ENCODE measurements at regions not wholly inside any gene's neighbourhood (a gene's known extent, or its start where the extent isn't known, plus 50 kb on each side); places are given as distances from the start of the nearest gene placed in this dataset.
"Not testable (repeated sequence)": the region's sequence is repeated elsewhere in the genome, so short reads cannot be mapped to it uniquely, and the experiment has no call there.

DNA sequence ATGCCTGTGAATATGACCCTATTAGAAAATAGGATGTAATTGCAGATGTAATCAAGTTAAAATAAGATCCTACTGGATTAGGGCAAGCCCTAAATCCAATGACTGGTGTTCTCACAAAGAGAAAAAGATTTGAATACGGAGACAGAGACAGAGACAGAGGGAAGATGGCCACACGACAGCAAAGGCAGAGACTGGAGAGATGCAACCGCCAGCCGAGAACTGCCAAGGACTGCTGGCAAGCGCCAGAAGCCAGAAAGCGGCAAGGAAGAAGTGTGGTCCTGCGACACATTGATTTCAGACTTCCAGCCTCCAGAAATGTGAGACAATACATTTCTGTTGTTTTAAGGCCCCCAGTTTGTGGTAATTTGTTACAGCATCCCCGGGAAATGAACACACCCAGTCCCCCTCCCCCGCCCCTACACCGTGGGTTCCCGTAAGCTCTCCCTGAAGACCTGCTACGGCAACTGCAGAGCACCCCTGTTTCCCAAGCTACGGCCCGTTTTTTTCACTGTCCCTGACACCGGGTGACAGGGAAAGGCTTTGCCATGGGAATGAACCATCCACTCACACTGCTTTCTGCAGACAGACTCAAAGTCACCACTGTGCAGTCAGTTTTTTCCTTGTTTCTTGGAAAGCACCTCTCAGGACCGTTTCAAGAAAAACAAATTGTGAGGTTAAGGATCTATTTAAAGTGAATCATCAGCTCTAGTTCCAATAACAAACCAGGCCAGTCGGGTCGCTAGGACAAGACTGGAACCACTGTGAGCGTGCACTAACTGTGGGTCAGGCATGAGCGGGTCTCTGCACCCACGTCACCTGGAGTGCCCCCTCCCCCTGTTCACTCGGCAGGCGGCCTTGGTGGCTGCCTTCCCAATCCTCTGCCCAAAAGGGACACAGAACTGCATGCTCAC lies 199.2 kb upstream of the IRF2BP2 start:
- DNase-seq (ENCODE audit: extremely low read depth in 1 of 2, low read depth in 1 of 2) = not testable (repeated sequence)

DNA sequence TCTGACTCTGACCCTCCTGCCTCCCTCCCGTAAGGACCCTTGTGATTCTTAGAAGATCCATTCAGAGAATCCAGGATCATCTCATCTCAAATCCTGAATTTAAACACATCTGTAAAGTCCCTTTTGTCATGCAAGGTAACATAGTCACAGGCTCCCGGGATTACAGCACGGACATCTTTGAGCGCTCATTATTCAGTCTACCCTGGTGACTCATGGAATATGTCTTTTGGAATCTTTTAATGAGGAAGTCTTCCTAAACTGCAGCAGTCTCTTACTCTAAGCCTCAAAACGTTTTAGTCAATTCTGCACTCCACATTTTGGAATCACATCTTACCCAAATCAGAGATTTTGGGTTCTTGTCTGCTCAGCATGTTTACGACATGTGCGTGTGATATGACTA lies 198.5 kb upstream of the IRF2BP2 start:
- DNase-seq (ENCODE audit: extremely low read depth in 1 of 2, low read depth in 1 of 2) = not testable (repeated sequence)

DNA sequence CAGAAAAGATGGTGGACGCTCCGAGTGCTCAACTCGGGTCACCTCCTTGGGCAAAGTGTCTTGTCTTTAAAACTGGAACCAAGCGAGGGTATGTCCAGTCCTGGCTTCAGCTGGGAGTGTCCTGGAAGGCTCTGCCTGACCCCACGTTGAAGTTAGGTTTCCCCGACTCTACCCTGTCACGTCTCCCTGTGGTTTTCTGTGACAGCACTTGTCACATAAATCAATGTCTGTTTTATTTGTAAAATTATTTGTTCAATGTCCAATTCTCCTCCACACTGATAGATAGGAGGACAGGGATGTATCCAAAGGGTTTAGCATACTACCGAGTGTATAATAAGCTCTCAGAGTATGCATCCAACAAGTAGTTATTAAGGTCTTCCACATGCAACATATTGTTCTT lies 197.7 kb upstream of the IRF2BP2 start:
- not testable (repeated sequence) for DNase-seq (ENCODE audit: extremely low read depth in 1 of 2, low read depth in 1 of 2)

DNA sequence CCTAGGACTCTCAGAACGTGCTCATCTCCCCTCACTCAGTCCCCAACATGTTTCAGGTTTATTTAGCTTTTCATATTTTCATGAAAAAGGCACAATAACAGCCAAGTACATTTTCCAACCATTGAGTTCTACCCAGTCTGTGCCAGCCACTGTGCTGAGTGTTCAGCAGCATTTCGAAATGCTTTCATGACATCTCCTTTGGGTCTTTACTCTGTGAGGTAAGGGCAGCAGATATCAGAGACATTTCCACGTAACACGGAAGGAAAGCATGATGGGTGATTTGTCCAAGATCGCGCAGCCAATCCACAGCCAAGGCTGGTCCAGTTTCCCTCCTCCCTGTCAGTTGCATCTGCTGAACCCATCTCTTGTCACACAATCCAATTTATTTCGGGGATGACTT lies 192.6 kb upstream of the IRF2BP2 start:
- not testable (repeated sequence) for DNase-seq (ENCODE audit: extremely low read depth in 1 of 2, low read depth in 1 of 2)

DNA sequence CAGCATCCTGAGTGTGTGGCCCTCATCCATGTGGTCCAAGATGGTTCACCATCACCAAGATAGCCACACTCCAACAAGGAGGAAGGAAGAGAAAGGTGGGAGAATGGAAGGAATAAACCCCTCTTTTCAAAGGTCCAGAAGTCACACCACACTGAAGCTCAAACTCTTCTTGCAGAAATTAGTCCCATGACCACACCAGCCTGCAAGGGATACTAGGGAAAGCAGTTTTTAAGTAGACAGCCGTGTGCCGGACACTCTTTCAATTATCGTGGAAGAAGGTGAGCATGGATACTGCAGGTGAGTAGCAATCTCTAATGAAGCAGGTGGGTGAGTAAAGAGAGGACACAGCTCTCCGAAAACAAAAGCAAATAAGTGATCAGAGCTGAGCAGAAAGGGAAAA lies 191.7 kb upstream of the IRF2BP2 start:
- not testable (repeated sequence) for DNase-seq (ENCODE audit: extremely low read depth in 1 of 2, low read depth in 1 of 2)

DNA sequence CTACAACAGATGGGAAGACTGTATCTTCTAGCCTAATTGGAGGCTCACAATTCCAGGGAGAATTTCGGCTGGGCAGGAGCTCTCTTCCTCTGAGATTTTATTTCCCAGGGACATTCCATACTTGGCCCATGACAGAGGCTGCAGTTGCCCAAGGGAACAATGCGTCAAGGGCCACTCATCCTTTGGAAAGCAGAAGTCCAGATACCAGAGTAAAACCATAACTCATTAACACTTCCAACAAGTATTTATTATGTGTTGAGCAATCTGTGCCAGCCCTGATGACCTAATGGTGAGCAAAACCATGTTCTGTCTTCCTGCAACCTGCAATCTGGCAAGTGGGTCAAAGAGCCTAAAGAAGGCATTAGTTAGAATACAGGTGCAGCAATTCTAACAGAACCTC lies 191.2 kb upstream of the IRF2BP2 start:
- not testable (repeated sequence) for DNase-seq (ENCODE audit: extremely low read depth in 1 of 2, low read depth in 1 of 2)

DNA sequence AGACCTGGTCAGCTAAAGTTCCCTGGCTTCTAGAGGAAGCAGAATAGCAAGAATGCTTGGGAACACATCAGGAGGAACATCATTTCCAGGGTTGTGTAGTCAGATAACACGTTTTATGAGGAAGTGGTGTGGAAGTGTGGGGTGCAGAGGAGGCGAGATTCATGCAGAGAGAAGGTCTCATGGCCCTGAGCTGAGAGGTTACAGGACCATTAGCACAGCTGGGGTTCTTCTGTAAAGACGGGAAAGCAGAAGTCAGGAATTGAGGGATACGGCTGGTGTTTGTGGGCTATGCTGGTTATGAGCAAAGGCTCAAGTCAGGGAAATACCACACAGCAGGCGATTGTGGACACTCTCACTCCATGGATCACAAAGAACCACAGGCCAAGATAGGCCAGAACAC lies 190.6 kb upstream of the IRF2BP2 start:
- not testable (repeated sequence) for DNase-seq (ENCODE audit: extremely low read depth in 1 of 2, low read depth in 1 of 2)

DNA sequence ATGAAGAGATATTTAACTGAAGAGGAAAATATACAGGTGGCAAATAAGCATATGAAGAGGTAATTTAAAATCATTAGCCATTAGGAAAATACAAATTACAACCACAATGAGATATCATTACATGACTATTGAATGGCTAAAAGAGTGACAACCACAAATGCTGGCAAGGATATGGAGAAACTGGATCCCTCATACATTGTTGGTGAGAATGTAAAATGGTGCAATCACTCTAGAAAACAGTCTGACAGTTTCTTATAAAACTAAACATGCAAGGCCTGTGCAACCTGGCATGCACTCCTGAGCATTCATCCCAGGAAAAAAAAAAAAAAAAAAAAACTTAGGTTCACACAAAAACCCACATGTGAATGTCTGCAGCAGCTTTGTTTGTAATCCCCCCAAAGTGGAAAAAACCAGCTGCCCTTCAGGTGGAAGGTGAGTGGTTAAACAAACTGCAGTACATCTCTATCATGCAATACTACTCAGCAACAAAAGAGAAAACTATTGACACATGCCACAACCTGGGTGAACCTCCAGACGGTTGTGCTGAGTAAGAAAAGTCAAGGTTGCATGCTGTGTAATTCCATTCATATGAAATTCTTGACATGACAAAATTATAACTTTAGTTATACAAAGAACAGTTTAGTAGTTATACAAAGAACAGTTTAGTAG lies 189.2 kb upstream of the IRF2BP2 start:
- DNase-seq (ENCODE audit: extremely low read depth in 1 of 2, low read depth in 1 of 2) = not testable (repeated sequence)

DNA sequence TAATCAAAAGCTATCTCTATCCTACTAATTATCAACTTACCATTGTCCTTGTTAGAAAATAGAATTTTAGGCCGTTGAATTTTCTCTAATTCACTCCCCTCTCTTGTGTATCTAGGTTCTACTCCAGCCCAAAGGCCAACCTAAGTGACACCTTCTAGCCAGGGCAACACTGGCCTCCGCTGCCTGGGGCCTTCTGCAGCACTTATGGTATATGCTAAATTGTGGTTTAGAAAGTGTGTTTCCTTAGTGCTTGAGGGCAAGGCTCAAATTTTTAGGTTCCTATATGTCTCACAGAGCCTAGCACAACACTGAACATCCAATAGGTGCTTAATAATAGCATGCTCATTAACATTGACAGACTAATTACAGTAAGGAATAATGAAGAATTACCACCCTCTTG lies 187.2 kb upstream of the IRF2BP2 start:
- not testable (repeated sequence) for DNase-seq (ENCODE audit: extremely low read depth in 1 of 2, low read depth in 1 of 2)

DNA sequence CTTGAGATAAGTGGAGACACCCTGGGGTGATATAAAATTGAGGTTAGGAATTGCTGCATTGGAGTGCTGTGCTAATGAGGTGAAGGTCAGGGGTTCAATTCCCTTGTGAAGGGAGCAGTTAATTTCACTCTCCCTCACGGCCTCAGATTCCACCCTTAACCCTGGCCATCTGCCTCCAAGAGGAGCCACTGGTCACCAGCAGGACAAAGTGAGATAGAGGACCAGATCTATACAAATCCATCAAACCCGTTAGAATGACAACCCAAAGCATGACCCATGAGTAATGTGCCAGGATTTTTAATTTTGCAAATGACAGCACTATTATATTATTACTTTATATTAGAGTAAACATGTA lies 186.4 kb upstream of the IRF2BP2 start:
- not testable (repeated sequence) for DNase-seq (ENCODE audit: extremely low read depth in 1 of 2, low read depth in 1 of 2)

DNA sequence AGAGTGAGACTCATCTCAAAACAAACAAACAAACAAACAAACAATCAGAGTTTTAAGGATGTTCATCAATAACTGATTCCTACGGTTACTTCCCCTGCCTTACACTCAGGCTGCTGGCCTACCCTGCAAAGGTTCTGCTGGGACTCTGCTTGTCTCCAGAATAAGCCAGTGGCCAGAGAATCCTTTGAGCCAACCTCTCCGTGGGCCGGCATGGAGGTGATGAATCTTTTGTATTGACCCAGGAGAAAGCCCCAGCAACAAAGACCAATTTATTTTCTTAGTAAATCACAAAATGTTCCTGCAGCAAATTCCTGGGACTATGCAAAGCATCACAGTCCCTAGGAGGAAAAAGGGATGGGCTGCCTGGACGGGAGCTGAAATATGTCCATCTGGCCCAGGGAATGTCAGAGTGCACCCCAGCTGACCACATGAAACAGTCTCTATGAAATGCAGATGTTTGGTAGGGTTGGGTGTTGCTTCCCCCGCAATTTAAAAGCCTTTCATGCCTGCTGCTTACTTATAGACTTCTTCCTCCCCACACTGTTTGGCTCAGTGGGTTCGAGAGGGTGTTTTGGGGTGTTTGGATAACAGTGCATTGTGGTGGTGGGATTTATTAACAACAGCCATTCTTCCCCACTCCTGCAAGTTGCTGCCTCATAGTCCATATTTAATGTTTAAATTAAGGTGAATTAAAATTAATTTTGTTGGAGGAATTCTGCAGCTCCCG lies 185.9 kb upstream of the IRF2BP2 start:
- not testable (repeated sequence) for DNase-seq (ENCODE audit: extremely low read depth in 1 of 2, low read depth in 1 of 2)

DNA sequence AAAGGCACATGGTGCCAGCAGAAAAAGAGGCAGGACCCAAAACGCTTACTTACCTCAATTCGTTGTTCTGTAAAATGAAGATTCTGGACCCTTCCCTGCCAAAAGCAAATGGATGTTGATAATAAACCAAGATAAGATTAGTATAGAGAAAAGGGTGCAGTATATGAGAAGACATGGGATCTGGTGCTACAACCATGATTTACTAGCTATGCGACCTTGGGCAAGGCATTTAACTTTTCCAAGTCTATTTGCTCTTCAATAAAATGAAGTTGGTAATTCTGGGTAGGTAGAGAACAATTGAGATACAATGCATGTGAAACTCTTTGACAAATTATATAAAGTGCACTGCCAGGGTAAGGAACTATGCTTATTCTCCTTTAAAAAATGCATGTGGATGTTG lies 185.0 kb upstream of the IRF2BP2 start:
- DNase-seq (ENCODE audit: extremely low read depth in 1 of 2, low read depth in 1 of 2) = not testable (repeated sequence)

DNA sequence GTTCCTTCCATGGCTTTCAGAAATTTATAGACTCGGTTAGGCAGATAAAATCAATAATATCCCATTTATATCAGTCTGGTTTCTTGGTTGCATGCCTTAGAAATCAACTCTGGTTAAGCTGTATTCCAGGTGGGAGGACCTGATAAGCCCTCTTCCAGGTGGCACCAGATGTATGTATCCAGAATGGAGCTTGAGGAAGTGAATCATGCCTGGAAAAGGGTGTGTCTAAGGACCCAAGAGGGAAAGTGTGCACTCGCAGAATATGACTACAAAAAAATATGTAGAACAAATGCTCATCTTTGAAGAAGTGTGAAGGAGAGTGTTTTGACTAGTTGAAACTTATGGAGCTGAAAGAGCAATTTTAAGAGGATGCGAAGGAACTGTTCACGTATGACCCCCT lies 184.5 kb upstream of the IRF2BP2 start:
- DNase-seq (ENCODE audit: extremely low read depth in 1 of 2, low read depth in 1 of 2) = not testable (repeated sequence)

DNA sequence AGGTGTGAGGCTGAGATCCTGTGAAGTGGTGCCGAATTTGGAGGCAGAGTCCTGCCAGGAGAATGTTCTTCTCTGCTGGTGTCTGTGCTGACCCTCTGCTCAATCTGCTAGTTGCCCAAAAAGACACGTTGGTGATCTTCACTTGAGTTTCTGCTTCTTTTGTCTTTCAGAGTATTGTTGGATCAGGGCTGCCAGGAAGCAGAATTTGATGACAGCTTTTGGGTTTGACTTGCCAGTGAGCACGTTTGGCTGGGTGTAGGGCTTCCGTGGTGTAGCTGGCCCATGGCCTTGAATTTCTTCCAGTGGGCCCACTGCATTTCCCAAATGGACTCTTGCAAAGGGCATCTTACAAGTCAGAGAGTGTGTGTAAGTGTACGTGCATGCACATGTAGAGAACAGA lies 183.9 kb upstream of the IRF2BP2 start:
- DNase-seq (ENCODE audit: extremely low read depth in 1 of 2, low read depth in 1 of 2) = not testable (repeated sequence)

DNA sequence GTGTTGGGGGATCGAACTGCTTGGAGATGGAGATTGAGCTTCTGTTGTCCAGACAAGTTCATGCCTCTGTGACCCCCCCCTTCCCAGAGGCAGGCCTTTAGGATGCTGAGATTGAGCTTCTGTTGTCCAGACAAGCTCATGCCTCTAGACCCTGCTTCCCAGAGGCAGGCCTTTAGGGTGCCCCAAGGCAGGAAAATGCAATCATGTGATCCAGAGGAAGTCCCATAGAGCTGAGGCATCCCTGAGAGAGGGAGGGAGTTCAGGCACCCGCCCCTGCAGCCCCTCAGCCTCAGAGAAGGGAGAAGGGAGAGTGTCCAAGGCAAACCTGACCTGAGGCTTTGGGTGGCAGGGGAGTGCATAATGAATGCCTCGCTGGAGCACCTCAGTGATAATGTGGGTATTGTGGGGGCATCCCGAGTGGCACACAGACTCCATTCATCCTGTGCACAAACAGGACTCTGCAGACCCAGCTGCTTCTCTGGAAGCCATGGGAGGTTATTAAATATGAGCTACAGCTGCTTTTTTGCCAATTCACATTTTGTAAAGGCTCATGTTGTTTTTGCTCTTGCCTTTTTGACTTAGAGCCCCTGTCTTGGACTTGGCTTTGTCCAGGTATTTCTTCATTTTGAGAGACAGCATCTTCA lies 182.4 kb upstream of the IRF2BP2 start:
- DNase-seq (ENCODE audit: extremely low read depth in 1 of 2, low read depth in 1 of 2) = not testable (repeated sequence)

DNA sequence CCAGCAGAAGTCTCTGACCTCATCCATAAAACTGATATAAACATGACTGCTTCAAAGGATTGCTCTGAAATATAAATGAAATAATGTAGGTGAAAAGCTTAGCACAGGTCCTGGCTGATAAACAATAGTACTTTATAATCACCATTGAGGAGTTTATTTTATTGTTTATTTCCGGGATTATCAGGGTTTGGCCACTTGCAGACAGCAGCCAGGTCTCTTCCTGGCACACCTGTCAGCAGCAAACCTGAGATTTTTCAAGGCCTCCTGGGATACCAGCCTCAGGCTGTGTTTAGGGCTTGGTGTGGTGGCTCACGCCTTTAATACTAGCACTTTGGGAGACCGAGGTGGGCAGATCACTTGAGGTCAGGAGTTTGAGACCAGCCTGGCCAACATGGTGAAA lies 181.6 kb upstream of the IRF2BP2 start:
- not testable (repeated sequence) for DNase-seq (ENCODE audit: extremely low read depth in 1 of 2, low read depth in 1 of 2)

DNA sequence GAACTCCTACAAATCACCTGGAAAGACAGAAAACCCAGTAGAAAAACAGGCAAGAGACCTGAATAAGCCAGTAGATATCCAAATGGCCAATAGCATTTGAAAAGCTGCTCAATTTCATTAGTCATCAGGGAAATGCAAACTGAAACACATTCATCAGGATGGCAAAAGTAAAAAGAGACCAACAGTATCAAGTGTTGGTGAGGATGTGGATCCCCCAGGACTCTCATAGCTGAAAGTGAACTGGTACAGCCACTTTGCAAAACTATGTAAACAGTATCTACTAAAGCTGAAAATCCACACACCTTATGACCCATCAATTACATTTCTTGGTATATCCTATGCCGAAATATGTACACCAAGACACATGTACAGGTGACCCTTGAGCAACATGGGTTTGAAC lies 180.4 kb upstream of the IRF2BP2 start:
- DNase-seq (ENCODE audit: extremely low read depth in 1 of 2, low read depth in 1 of 2) = not testable (repeated sequence)

DNA sequence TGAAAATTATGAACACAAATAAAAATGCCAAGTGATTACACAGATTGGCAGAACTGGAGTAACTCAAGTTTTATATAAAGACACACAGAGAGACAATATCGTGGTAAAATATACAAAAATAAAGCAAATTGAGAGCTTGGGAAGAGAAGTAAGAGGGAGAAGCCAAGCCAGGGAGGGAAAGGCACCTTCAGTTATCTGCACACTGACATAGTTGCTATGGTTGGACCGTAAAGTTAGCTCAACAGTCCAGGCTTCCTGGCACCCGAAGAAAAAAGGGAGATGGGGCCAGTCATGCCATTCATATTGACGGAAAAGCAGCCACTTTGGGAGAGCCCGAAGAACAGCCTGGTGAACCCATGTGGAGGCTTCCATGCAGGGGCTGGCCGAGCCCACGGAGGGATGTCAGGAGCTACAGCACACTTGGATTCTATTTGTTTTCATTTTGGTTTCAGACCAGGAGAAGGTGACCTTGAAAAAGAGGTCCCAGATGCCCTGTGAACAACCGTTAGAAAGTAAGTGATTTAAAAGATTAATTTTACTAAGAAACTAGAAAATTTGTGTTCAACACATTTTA lies 177.1 kb upstream of the IRF2BP2 start:
- DNase-seq (ENCODE audit: extremely low read depth in 1 of 2, low read depth in 1 of 2) = not testable (repeated sequence)

DNA sequence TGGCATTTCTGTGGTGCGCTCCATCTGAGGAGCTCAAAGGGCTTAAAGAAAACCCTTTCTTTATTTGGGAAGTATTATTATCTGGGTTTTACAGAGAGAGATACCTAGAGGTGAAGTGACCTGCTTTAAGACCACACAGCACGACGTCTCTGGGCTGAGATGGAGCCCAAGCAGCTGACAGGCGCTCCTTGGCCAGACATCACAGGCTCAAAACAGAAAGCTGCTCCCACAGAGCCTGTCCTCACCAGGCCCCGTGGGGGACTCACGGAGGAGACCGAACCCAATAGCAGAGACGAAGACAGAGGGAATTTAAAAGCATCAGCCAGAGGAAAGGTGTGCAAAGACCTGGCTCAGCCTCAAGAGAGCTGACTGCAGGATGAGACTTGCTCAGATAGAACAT lies 175.9 kb upstream of the IRF2BP2 start:
- DNase-seq (ENCODE audit: extremely low read depth in 1 of 2, low read depth in 1 of 2) = not testable (repeated sequence)

DNA sequence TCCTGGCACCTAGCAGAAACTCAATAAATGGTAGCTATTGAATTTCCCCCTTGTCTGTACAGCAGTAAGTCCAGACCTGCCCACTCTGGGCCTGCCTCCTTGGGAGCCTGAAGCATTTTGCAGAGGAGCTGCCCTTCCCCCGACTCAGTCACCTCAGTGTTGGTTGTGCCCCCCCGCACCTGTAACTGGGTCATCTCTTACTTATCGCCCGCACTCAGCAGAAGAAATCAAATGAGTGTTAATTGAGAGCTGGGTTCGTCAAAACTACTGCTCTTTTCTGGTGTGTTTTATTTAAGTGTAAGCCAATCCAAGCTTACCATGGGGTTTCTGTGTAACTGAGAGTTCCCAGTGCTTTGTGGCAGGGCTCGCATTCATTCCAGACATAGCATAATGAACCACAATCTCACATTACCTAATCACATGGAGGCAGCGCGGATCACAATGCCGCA lies 175.5 kb upstream of the IRF2BP2 start:
- DNase-seq (ENCODE audit: extremely low read depth in 1 of 2, low read depth in 1 of 2) = not testable (repeated sequence)

Measured in stimulated activated CD8-positive, alpha-beta memory T cell treated with anti-CD3 and anti-CD28 coated beads, Interleukin-7, amount 100 ng/mL, for 48 hours (primary cell).